NCI-H2227 (cell line): ENCODE measurements at regions not wholly inside any gene's neighbourhood (a gene's known extent, or its start where the extent isn't known, plus 50 kb on each side); places are given as distances from the start of the nearest gene placed in this dataset.

ENCODE experiments used
- DNase-seq: peaks from one replicate; lab custom pipeline; 2025; ENCODE audit not compliant: unreplicated experiment; lab: John Stamatoyannopoulos, UW

DNA sequence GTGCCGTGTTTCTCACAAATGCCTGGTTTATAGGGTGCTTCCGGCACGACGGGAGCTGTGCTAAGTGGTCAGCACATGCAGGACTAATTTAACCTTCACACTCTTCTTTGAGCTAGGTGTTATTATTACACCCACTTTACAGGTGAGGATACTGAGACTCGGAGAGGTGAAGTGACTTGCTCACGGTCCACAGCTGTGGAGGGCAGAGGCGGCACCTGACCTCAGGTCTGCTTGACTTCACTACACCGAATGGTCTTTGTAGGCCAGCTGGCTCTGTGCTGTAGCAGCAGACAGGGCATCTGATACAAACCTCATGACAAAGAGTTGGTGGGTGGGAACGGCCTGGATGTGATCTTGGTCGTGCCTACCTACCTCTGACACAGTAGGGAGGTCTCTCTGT lies 102.0 kb upstream of the BOD1 start:
- DNase-seq: no peak

DNA sequence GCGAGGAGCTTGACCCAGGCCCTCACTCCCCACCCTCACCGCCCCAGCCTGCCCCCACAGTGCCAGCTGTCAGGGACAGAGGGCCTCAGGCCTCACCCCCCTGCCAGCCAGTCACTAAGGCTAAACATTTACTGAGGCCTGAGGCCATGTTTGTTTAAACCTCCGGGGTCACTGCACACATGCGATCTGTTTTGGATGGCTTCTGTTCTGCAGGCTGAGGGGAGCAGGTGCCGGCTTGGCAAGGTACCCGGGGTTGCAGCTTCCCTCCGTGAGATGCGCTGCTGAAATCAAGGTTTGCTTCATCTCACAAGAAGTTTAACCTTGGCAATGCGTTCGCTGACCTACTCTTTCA lies 103.3 kb upstream of the BOD1 start:
- peak; percentile 10 for DNase-seq

DNA sequence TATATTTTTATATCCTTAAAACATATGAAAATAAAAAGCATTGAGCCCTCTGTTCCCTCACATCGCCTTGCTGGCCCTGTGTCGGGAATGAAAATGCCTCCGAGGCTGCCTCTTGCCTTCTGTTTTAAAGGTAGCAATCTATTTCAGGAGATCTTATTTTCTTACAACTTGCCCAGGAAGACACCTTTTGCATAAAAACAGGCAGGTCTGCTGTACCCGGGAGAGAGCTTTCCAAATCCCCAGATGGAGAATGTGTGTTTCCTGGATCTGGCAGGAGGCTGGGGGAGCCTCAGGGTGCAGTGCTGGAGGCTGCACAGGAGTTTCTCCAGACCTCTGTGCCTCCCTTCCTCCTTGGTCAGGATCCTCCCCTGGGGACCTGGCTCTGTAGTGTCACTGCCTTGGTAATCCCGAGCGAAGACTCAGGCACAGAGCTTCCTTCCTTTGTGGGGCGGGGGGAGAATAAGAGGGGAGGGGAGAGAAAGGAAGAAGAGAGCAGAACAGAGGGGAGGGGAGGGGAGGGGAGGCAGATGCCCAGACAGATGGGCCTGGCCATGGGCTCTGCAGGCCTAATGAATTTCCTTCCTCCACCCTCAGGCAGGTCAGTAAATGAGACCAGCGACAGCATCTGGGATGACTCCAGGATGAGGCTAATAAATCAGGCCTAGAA lies 104.0 kb upstream of the BOD1 start:
- DNase-seq: no peak

GRCh38 chr5:173720953-173721600 lies 104.6 kb upstream of the BOD1 start:
- no peak for DNase-seq

DNA sequence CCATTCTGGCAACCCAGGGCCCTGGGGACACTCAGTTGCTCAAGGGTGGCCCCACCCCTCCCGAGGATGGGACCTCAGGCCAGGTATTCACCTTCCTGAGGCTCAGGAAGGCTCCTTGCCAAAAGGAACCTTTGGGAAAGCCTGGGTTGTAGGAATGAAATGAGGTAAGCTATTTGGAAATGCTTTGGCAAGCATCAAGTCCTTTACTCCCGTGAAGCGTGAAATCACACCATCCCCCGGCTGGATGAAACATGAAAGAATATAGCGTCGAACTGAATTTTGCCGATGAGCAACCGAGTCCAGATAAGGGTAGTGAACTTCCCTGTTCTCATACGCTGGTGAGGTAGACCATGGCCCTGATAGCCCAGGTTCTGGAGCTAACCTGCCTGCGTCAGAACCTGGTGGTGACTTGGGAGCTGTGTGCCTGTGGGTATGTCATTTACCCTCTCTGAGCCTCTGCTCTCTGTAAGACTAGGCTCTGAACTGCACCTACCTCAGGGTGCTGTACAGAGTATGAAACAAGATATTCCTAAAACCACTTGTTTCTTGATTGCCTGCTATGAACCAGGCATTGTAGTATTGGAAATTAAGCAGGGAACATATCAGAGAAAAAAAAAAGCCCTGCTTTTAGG lies 105.3 kb upstream of the BOD1 start:
- DNase-seq: no peak

DNA sequence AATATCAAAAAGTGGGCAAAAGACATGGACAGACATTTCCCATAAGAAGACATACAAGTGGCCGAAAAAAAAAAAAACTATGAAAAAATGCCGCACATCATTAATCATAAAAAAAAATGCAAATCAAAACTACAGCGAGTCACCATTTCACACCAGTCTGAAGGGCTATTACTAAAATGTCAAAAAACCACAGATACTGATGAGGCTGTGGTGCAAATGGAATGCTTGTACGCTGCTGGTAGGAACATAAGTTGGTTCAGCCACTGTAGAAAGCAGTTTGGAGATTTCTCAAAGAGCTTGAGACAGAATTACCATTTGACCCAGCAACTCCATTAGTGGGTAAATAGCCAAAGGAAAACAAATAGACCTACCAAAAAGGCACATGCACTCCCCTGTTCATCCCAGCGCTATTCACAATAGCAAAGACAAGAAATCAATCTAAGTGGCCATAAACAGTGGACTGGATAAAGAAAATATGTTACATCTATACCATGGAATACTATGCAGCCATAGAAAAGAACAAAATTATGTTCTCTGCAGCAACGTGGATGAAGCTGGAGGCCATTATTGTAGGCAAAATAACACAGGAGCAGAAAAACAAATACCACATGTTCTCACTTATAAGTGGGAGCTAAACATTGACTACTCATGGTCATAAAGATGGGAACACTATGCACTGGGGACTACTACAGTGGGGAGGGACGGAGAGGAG lies 110.6 kb upstream of the BOD1 start:
- no peak for DNase-seq

GRCh38 chr5:173727839-173728778 lies 111.7 kb upstream of the BOD1 start:
- no peak for DNase-seq

DNA sequence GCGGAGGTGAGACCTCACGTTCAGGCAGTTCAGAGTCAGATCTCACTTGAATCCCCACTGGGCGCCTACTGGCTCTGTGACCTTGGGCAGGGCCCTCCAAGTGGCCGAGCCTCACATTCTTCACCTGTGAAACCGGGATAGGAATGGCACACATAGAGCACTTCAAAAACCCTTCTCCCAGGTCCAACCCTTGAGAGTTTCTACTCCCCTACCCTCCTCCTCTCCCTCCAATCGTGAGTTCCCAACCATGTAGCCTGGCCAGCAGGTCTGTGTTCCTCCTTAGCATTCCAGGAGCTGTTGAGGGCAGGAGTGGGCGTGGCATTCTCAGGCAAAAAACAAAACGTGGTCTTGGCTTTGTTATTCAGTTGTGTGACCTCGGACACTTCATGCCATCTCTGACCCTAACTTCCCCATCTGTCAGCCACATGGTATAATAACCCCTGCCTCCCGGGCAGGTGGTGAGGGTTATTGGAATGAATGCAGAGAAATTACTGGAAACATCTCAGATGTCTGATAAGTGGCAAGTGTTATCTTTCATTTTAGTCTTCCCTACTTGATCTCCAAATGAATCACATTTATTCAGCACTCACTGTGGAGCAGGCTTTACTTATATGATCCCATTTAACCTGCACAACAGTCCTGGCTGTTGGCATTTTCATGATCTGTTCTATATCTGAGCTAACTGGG lies 112.8 kb upstream of the BOD1 start:
- no peak for DNase-seq

DNA sequence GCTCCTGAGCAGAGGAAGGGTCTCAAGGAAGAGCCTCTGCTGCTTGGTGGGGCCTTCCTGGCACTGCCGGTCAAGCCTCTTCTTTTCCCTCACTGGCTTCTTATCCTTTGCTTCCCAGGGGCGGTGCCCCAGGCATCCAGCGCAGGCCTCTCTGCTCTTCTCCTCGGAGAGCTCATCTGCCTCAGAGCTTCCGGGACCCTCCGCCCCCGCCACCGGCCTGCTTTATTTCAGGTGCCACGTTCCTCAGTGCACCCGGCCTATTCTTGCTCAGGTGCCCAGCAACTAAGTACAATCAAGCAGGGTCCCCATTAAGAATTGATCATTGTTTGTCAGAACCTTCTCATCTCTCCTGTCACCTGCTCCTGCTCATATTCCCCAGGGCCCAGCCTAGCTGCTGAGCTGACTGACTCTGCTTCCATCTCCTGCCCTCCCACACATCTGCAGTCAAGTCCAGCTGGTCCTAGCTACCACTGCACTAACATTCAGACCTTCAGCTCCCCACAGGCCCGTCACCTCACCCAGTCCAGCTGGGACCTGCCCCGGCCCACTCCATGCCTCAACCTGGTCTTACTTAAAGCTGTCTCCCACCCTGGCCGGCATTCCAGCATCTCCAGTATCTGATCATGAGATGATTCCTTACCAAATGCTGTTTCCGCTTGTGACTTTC lies 114.3 kb upstream of the BOD1 start:
- no peak for DNase-seq

DNA sequence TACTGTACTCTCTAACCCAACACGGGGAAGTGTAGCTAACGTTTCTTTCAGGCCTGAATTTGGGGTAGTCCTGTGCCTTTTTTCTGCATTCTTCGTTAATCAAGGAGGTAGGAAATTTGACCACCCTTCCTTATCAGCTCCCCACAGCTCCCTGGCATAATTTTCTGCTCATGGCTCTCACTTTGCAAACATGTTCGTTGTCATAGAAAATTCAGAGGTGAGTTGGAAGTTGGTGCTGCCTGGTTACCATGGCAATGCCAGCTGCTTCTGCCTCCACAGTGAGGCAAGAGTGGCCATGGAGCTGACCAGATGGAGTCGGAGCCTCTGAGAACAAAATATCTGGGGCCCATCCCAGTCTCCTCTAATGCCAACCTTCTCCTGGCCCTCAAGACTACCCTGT lies 116.6 kb upstream of the BOD1 start:
- DNase-seq: no peak

- no peak for DNase-seq
These were observed 117.0 kb upstream of the BOD1 start for GRCh38 chr5:173733425-173733824.

GRCh38 chr5:173733831-173734501 lies 117.5 kb upstream of the BOD1 start:
- DNase-seq: no peak

- no peak for DNase-seq
These were observed 118.3 kb upstream of the BOD1 start for GRCh38 chr5:173734716-173735115.

GRCh38 chr5:173735184-173735583 lies 118.7 kb upstream of the BOD1 start:
- no peak for DNase-seq

DNA sequence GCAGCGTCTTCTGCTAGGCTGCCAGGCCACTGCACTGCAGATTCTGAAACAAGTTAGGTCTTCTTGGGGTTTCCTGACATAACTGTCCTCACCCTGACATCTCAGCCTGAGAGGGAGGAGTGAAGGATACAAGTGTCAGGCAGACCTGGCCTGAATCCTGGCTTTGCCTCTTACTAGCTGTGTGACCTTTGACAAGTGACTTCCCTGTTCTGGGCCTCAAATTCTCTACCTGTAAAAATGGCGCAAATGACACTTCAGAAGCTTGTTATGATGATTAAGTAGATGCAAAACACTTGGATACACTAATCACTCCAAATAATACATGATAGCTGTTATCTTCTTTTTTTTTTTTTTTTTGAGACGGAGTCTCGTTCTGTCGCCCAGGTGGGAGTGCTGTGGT lies 119.2 kb upstream of the BOD1 start:
- DNase-seq: no peak

- no peak for DNase-seq
These were observed 119.9 kb upstream of the BOD1 start for GRCh38 chr5:173736374-173736773.

DNA sequence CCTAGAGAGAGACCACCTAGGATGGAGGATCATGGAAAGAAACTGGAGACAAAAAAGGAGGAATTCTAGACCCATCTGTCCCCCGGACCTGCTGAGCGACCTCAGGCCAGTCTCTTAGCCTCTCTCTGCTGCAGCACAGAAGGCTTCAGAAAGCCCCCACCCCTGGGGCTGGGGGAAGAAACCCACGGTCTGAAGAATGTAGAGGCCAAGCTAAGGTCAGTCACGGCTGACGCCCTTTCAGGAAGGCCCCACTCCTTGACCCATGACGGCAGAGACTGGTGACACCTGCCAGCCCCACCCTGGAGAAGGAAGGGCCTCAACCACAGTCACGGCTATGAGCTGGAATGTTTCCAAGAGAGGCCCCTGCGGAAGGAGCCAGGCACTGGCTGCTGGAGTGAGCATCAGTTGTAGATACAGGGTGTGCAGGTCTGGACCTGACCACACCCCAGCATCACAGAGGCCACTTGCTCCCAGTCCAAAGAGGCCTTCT lies 120.5 kb upstream of the BOD1 start:
- DNase-seq: no peak

DNA sequence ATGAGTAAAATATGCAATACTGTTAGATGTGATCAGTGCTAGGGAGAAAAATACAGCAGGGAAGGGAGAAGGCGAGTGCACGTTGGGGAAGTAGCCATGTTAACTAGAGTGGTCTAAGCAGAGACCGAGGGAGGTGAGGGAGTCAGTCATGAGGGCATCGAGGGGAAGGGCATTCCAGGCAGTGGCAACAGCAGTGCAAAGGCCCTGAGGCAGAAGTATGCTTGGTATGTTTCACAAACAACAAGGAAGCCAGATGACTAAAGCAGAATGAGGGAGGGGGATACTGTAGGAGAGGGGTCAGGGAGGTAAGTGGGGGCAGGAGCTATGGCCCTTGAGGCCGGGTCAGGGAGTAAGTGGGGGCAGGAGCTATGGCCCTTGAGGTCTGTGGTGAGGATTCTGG lies 123.3 kb upstream of the BOD1 start:
- DNase-seq: no peak

DNA sequence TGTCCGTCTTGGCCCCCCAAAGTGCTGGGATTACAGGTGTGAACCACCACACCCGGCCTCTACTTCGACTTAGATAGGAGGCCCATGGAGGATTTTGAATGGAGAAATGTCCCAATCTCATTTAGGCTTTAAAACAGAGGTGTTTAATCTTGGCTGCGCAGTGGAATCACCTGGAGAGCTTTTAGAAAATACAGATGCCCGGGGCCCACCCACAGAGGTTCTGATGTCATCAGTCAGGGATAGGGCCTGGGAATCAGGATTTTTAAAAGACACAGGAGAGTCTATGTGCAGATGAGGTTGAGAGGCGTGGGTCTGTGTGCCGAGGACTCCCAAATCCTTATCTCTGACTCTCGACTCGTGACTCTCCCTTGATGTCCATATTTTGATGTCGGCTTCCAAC lies 124.0 kb upstream of the BOD1 start:
- no peak for DNase-seq
